ENCODE measurements at regions not wholly inside any gene's neighbourhood (a gene's known extent, or its start where the extent isn't known, plus 50 kb on each side); places are given as distances from the start of the nearest gene placed in this dataset.

GRCh38 chr10:64316416-64316815, 795.2 kb downstream of the REEP3 start:
- H3K4me3 ChIP-seq (ENCODE audit: low read depth, low read length, poor library complexity, severe bottlenecking), result no peak overlapping the region
- no peak for DNase-seq (ENCODE audit: low spot score)
- no peaks in the 10 kb centered on the region for H3K4me1 ChIP-seq (ENCODE audit: insufficient read depth, low read length, poor library complexity, severe bottlenecking)
- no TSS peak for BruUV-seq (replicated peaks)
- intact Hi-C loops (cut with micrococcal nuclease; ENCODE audit: unreplicated experiment), result no loop called here
- H3K27me3 ChIP-seq (replicated peaks; ENCODE audit: insufficient read depth, low read depth, low read length, poor library complexity), result no peaks in the 10 kb centered on the region
- TF ChIP-seq CTCF (conservative IDR thresholded peaks at IDR 0.05; ENCODE audit: low read depth, low read length), result no peak
- no peak for TF ChIP-seq EZH2 (IDR thresholded peaks at IDR 0.05; ENCODE audit: borderline replicate concordance, low read depth, low read length, poor library complexity, severe bottlenecking)
- no peaks in the 10 kb centered on the region for H3K9me3 ChIP-seq (ENCODE audit: low read depth, low read length, poor library complexity, severe bottlenecking)
- POLR2A ChIA-PET (ENCODE audit: low non-redundant PET), result no interaction called here
- CTCF ChIA-PET, result no interaction called here
- no peak overlapping the region for H3K27ac ChIP-seq (ENCODE audit: low read depth, low read length, poor library complexity, severe bottlenecking)
- no peaks in the 10 kb centered on the region for H3K36me3 ChIP-seq (ENCODE audit: insufficient read depth, low read length, poor library complexity, severe bottlenecking)

- Histone ChIP-seq H3K4me3 (ENCODE audit: low read depth, low read length, poor library complexity, severe bottlenecking) (no peak overlapping the region), H3K9me3 (ENCODE audit: low read depth, low read length, poor library complexity, severe bottlenecking) (no peaks in the 10 kb centered on the region), H3K4me1 (ENCODE audit: insufficient read depth, low read length, poor library complexity, severe bottlenecking) (no peaks in the 10 kb centered on the region), H3K27ac (ENCODE audit: low read depth, low read length, poor library complexity, severe bottlenecking) (no peak overlapping the region), H3K27me3 (replicated peaks; ENCODE audit: insufficient read depth, low read depth, low read length, poor library complexity) (no peaks in the 10 kb centered on the region), H3K36me3 (ENCODE audit: insufficient read depth, low read length, poor library complexity, severe bottlenecking) (no peaks in the 10 kb centered on the region)
- DNase-seq (ENCODE audit: low spot score), result no peak
- ChIA-PET POLR2A (ENCODE audit: low non-redundant PET) (no interaction called here), CTCF (no interaction called here)
- TF ChIP-seq EZH2 (IDR thresholded peaks at IDR 0.05; ENCODE audit: borderline replicate concordance, low read depth, low read length, poor library complexity, severe bottlenecking), result no peak
- no peak for TF ChIP-seq CTCF (conservative IDR thresholded peaks at IDR 0.05; ENCODE audit: low read depth, low read length)
- no TSS peak for BruUV-seq (replicated peaks)
- intact Hi-C loops (cut with micrococcal nuclease; ENCODE audit: unreplicated experiment), result no loop called here
Observed at GRCh38 chr10:64316833-64317232, 795.6 kb downstream of the REEP3 start.

- POLR2A ChIA-PET (ENCODE audit: low non-redundant PET), result no interaction called here
- Histone ChIP-seq H3K27ac (ENCODE audit: low read depth, low read length, poor library complexity, severe bottlenecking) (no peak overlapping the region), H3K27me3 (replicated peaks; ENCODE audit: insufficient read depth, low read depth, low read length, poor library complexity) (no peaks in the 10 kb centered on the region), H3K4me3 (ENCODE audit: low read depth, low read length, poor library complexity, severe bottlenecking) (no peak overlapping the region), H3K4me1 (ENCODE audit: insufficient read depth, low read length, poor library complexity, severe bottlenecking) (no peaks in the 10 kb centered on the region), H3K36me3 (ENCODE audit: insufficient read depth, low read length, poor library complexity, severe bottlenecking) (no peaks in the 10 kb centered on the region), H3K9me3 (ENCODE audit: low read depth, low read length, poor library complexity, severe bottlenecking) (no peaks in the 10 kb centered on the region)
- no peak for DNase-seq (ENCODE audit: low spot score)
- TF ChIP-seq EZH2 (IDR thresholded peaks at IDR 0.05; ENCODE audit: borderline replicate concordance, low read depth, low read length, poor library complexity, severe bottlenecking) (no peak), CTCF (conservative IDR thresholded peaks at IDR 0.05; ENCODE audit: low read depth, low read length) (no peak)
- intact Hi-C loops (cut with micrococcal nuclease; ENCODE audit: unreplicated experiment), result no loop called here
- CTCF ChIA-PET, result no interaction called here
- BruUV-seq (replicated peaks), result no TSS peak
Observed at GRCh38 chr10:64320448-64320847, 799.2 kb downstream of the REEP3 start.

Measured in A673 (cell line).